ENCODE measurements at regions not wholly inside any gene's neighbourhood (a gene's known extent, or its start where the extent isn't known, plus 50 kb on each side); places are given as distances from the start of the nearest gene placed in this dataset.

GRCh38 chr7:43041724-43042123, 70.7 kb upstream of the HECW1 start:
- TF ChIP-seq ARNTL (CRISPR knock-in tag; IDR thresholded peaks at IDR 0.05; ENCODE audit: borderline replicate concordance, low read depth), result no peak
- TF ChIP-seq ZFP3 (CRISPR knock-in tag; IDR thresholded peaks at IDR 0.05), result no peak
